ENCODE measurements at regions not wholly inside any gene's neighbourhood (a gene's known extent, or its start where the extent isn't known, plus 50 kb on each side); places are given as distances from the start of the nearest gene placed in this dataset.

DNA sequence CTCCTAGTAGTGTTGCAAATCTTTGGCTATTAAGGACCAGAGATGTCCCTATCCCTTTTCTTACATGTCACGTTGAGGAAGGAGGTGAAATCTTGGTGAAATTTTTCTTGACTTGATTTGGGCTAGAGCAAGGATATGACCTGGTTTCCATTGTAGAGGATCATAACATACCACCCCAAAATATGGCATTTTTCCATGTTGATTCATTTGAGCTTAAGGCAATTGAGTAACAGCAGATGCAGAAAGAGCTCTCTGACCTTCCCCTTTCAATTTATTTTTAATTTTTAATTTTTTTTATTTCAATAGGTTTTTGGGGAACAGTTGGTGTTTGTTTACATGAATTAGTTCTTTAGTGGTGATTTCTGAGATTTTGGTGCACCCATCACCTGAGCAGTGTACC is 61.2 kb upstream of the MAP1B start:
- no peak overlapping the region for H3K4me3 ChIP-seq (ENCODE audit: low read depth, low read length, poor library complexity, severe bottlenecking)
- no peaks in the 10 kb centered on the region for H3K9me3 ChIP-seq (ENCODE audit: low read length)
- no peaks in the 10 kb centered on the region for H3F3A ChIP-seq (ENCODE audit: insufficient read depth, low read length)
- H3K9ac ChIP-seq (ENCODE audit: low read length) = no peak overlapping the region
- no peaks in the 10 kb centered on the region for H4K20me1 ChIP-seq (ENCODE audit: insufficient read depth, low read length)
- H3K27ac ChIP-seq (ENCODE audit: low read depth, low read length, poor library complexity, severe bottlenecking) = no peak overlapping the region
- H3K27me3 ChIP-seq (ENCODE audit: insufficient read depth, low read length) = no peaks in the 10 kb centered on the region
- H3K79me2 ChIP-seq (ENCODE audit: insufficient read depth, low read length) = no peaks in the 10 kb centered on the region
- no peaks in the 10 kb centered on the region for H3K4me1 ChIP-seq (ENCODE audit: insufficient read depth, low read length, severe bottlenecking)
- no peak overlapping the region for H2AFZ ChIP-seq (ENCODE audit: low read length)
- TF ChIP-seq, protein P1, sequence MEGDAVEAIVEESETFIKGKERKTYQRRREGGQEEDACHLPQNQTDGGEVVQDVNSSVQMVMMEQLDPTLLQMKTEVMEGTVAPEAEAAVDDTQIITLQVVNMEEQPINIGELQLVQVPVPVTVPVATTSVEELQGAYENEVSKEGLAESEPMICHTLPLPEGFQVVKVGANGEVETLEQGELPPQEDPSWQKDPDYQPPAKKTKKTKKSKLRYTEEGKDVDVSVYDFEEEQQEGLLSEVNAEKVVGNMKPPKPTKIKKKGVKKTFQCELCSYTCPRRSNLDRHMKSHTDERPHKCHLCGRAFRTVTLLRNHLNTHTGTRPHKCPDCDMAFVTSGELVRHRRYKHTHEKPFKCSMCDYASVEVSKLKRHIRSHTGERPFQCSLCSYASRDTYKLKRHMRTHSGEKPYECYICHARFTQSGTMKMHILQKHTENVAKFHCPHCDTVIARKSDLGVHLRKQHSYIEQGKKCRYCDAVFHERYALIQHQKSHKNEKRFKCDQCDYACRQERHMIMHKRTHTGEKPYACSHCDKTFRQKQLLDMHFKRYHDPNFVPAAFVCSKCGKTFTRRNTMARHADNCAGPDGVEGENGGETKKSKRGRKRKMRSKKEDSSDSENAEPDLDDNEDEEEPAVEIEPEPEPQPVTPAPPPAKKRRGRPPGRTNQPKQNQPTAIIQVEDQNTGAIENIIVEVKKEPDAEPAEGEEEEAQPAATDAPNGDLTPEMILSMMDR (IDR thresholded peaks at IDR 0.05; ENCODE audit: low read length) = no peak
- no peak for TF ChIP-seq EZH2 (IDR thresholded peaks at IDR 0.05; ENCODE audit: borderline replicate concordance, low read length)
- no peaks in the 10 kb centered on the region for H3K36me3 ChIP-seq (ENCODE audit: insufficient read depth, low read length)
- H3K9me2 ChIP-seq (ENCODE audit: low read depth, low read length) = no peaks in the 10 kb centered on the region
- no peak overlapping the region for H3K4me2 ChIP-seq (ENCODE audit: low read length)

DNA sequence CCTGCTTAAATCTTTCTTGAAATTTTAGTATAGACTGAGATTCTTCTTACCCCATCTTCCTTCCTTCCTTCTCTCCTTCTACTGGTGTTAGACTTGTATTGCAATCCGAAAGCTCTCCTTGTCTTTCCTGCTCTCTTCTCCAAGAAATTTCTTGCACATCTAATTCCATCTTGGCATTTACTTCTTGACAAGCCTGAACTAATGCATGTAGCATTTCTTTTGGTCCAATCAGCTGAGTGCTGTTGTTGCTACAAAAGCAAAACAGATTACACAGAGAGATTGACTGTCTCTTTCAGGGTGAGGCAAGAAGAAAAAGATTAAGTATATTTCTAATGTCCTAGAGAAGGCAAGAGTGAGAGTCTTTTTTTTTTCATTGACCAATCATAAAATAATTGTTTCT is 51.6 kb upstream of the MAP1B start:
- no peak overlapping the region for H3K4me2 ChIP-seq (ENCODE audit: low read length)
- no peak overlapping the region for H3K4me3 ChIP-seq (ENCODE audit: low read depth, low read length, poor library complexity, severe bottlenecking)
- no peaks in the 10 kb centered on the region for H3K36me3 ChIP-seq (ENCODE audit: insufficient read depth, low read length)
- no peaks in the 10 kb centered on the region for H3K9me3 ChIP-seq (ENCODE audit: low read length)
- no peaks in the 10 kb centered on the region for H3K27me3 ChIP-seq (ENCODE audit: insufficient read depth, low read length)
- no peak overlapping the region for H3K27ac ChIP-seq (ENCODE audit: low read depth, low read length, poor library complexity, severe bottlenecking)
- H3K79me2 ChIP-seq (ENCODE audit: insufficient read depth, low read length) = no peaks in the 10 kb centered on the region
- no peaks in the 10 kb centered on the region for H4K20me1 ChIP-seq (ENCODE audit: insufficient read depth, low read length)
- no peaks in the 10 kb centered on the region for H3K4me1 ChIP-seq (ENCODE audit: insufficient read depth, low read length, severe bottlenecking)
- TF ChIP-seq, protein P1 (IDR thresholded peaks at IDR 0.05; ENCODE audit: low read length) = no peak
- no peaks in the 10 kb centered on the region for H3F3A ChIP-seq (ENCODE audit: insufficient read depth, low read length)
- no peak overlapping the region for H3K9ac ChIP-seq (ENCODE audit: low read length)
- no peak overlapping the region for H2AFZ ChIP-seq (ENCODE audit: low read length)
- H3K9me2 ChIP-seq (ENCODE audit: low read depth, low read length) = no peaks in the 10 kb centered on the region

Data from OCI-LY1 (cell line).